Astrocyte (in vitro differentiated cells and primary cell): ENCODE measurements at regions not wholly inside any gene's neighbourhood (a gene's known extent, or its start where the extent isn't known, plus 50 kb on each side); places are given as distances from the start of the nearest gene placed in this dataset.

ENCODE experiments used
- DNase-seq: peaks from one replicate; pipeline ENCODE4 v3.0.0-alpha.2; 2010; ENCODE audit warnings: low read depth
- FAIRE-seq: peaks from 2 replicates; lab custom pipeline; 2011; peaks lifted over from hg19 to GRCh38; lab: Jason Lieb, UNC
- H2AFZ ChIP-seq: 2 replicates; pipeline ENCODE4 v1.6.0; 2012; ENCODE audit warnings: low read depth, low read length, inconsistent platforms
- H3K27ac ChIP-seq: 2 replicates; pipeline ENCODE4 v1.5.1; 2011; ENCODE audit warnings: low read depth, low read length, inconsistent platforms
- H3K27me3 ChIP-seq: 2 replicates; pipeline ENCODE4 v1.6.0; 2011; ENCODE audit warnings: low read length, inconsistent platforms; ENCODE audit not compliant: insufficient read depth
- H3K36me3 ChIP-seq: 2 replicates; pipeline ENCODE4 v1.5.1; 2011; ENCODE audit warnings: low read length, inconsistent platforms; ENCODE audit not compliant: insufficient read depth
- H3K4me1 ChIP-seq: 2 replicates; pipeline ENCODE4 v1.5.1; 2011; ENCODE audit warnings: low read length, inconsistent platforms; ENCODE audit not compliant: insufficient read depth
- H3K4me2 ChIP-seq: 2 replicates; pipeline ENCODE4 v1.6.0; 2012; ENCODE audit warnings: low read length, inconsistent platforms
- H3K4me3 ChIP-seq: 2 replicates; pipeline ENCODE4 v1.5.1; 2011; ENCODE audit warnings: low read depth, mild to moderate bottlenecking, low read length, inconsistent platforms; ENCODE audit not compliant: insufficient read depth
- H3K79me2 ChIP-seq: 2 replicates; pipeline ENCODE4 v1.6.0; 2012; ENCODE audit warnings: mild to moderate bottlenecking, low read length, inconsistent platforms; ENCODE audit not compliant: insufficient read depth
- H3K9ac ChIP-seq: 2 replicates; pipeline ENCODE4 v1.6.0; 2012; ENCODE audit warnings: mild to moderate bottlenecking, low read length, inconsistent platforms
- H3K9me3 ChIP-seq: 2 replicates; pipeline ENCODE4 v1.5.1; 2012; ENCODE audit warnings: low read depth, mild to moderate bottlenecking, low read length, inconsistent platforms; ENCODE audit not compliant: insufficient read depth
- H4K20me1 ChIP-seq: 2 replicates; pipeline ENCODE4 v1.6.0; 2012; ENCODE audit warnings: low read length, inconsistent platforms; ENCODE audit not compliant: insufficient read depth
- H3K27ac Mint-ChIP-seq: one replicate; pipeline ENCODE4 v1.8.0; 2021; ENCODE audit warnings: mild to moderate bottlenecking, mixed read lengths; ENCODE audit not compliant: unreplicated experiment
- H3K27me3 Mint-ChIP-seq: one replicate; pipeline ENCODE4 v1.8.0; 2021; ENCODE audit warnings: low read depth, mixed read lengths; ENCODE audit not compliant: unreplicated experiment
- H3K36me3 Mint-ChIP-seq: one replicate; pipeline ENCODE4 v1.8.0; 2021; ENCODE audit warnings: low read depth, mixed read lengths; ENCODE audit not compliant: unreplicated experiment
- H3K4me1 Mint-ChIP-seq: one replicate; pipeline ENCODE4 v1.8.0; 2021; ENCODE audit warnings: low read depth, mixed read lengths; ENCODE audit not compliant: unreplicated experiment
- H3K4me3 Mint-ChIP-seq: one replicate; pipeline ENCODE4 v1.8.0; 2021; ENCODE audit warnings: mild to moderate bottlenecking, moderate library complexity, mixed read lengths; ENCODE audit not compliant: unreplicated experiment
- H3K9me3 Mint-ChIP-seq: one replicate; pipeline ENCODE4 v1.8.0; 2021; ENCODE audit warnings: mild to moderate bottlenecking, mixed read lengths; ENCODE audit not compliant: unreplicated experiment
- CTCF ChIP-seq: IDR thresholded peaks from 2 replicates; pipeline ENCODE4 v1.5.1; 2011; ENCODE audit warnings: low read depth, mild to moderate bottlenecking, inconsistent platforms, low read length, moderate library complexity; ENCODE audit not compliant: insufficient read depth
- EZH2 ChIP-seq: IDR thresholded peaks from 2 replicates; pipeline ENCODE4 v1.6.1; 2012; ENCODE audit warnings: mild to moderate bottlenecking, low read length, inconsistent platforms; ENCODE audit not compliant: insufficient read depth

GRCh38 chr12:46675736-46676135 is 150.1 kb downstream of the SLC38A4 start:
- Mint-ChIP-seq H3K9me3 (no peaks in the 10 kb centered on the region), H3K4me3 (no peak overlapping the region), H3K27ac (peak overlapping the region; percentile 38), H3K36me3 (no peaks in the 10 kb centered on the region), H3K4me1 (peaks cover 18% of the 10 kb centered on the region), H3K27me3 (no peaks in the 10 kb centered on the region)
- Histone ChIP-seq H3K79me2 (no peaks in the 10 kb centered on the region), H3K9ac (no peak overlapping the region), H3K36me3 (no peaks in the 10 kb centered on the region), H3K4me2 (no peak overlapping the region), H3K27me3 (no peaks in the 10 kb centered on the region), H3K27ac (no peak overlapping the region), H3K4me1 (no peaks in the 10 kb centered on the region), H4K20me1 (no peaks in the 10 kb centered on the region), H3K4me3 (no peak overlapping the region), H2AFZ (no peak overlapping the region), H3K9me3 (no peaks in the 10 kb centered on the region)
- DNase-seq (peak; percentile 12), FAIRE-seq (no peak)
- TF ChIP-seq CTCF (peak; percentile 51), EZH2 (no peak)

GRCh38 chr12:46674800-46675199 is 151.0 kb downstream of the SLC38A4 start:
- Histone ChIP-seq H3K36me3 (no peaks in the 10 kb centered on the region), H3K4me2 (no peak overlapping the region), H3K9ac (no peak overlapping the region), H3K9me3 (no peaks in the 10 kb centered on the region), H3K79me2 (no peaks in the 10 kb centered on the region), H4K20me1 (no peaks in the 10 kb centered on the region), H3K4me1 (no peaks in the 10 kb centered on the region), H3K27ac (no peak overlapping the region), H3K4me3 (no peak overlapping the region), H2AFZ (no peak overlapping the region), H3K27me3 (no peaks in the 10 kb centered on the region)
- H3K27me3 Mint-ChIP-seq, result no peaks in the 10 kb centered on the region
- peak; percentile 45 for FAIRE-seq
- H3K27ac Mint-ChIP-seq, result no peak overlapping the region
- TF ChIP-seq CTCF, result no peak
- no peak for TF ChIP-seq EZH2
- no peaks in the 10 kb centered on the region for H3K9me3 Mint-ChIP-seq
- no peak overlapping the region for H3K4me3 Mint-ChIP-seq
- peaks cover 13% of the 10 kb centered on the region for H3K4me1 Mint-ChIP-seq
- H3K36me3 Mint-ChIP-seq, result no peaks in the 10 kb centered on the region
- DNase-seq, result no peak

GRCh38 chr12:46674129-46674528 is 151.7 kb downstream of the SLC38A4 start:
- FAIRE-seq (no peak), DNase-seq (no peak)
- Mint-ChIP-seq H3K4me3 (no peak overlapping the region), H3K9me3 (no peaks in the 10 kb centered on the region), H3K36me3 (no peaks in the 10 kb centered on the region), H3K27ac (no peak overlapping the region), H3K4me1 (peaks cover 13% of the 10 kb centered on the region), H3K27me3 (no peaks in the 10 kb centered on the region)
- H3K9me3 ChIP-seq, result no peaks in the 10 kb centered on the region
- no peak overlapping the region for H3K4me3 ChIP-seq
- H4K20me1 ChIP-seq, result no peaks in the 10 kb centered on the region
- no peaks in the 10 kb centered on the region for H3K36me3 ChIP-seq
- H3K9ac ChIP-seq, result no peak overlapping the region
- no peak overlapping the region for H3K4me2 ChIP-seq
- no peak overlapping the region for H2AFZ ChIP-seq
- H3K27ac ChIP-seq, result no peak overlapping the region
- TF ChIP-seq CTCF (no peak), EZH2 (no peak)
- no peaks in the 10 kb centered on the region for H3K4me1 ChIP-seq
- H3K27me3 ChIP-seq, result no peaks in the 10 kb centered on the region
- no peaks in the 10 kb centered on the region for H3K79me2 ChIP-seq
